Loucy (cell line): ENCODE measurements at regions not wholly inside any gene's neighbourhood (a gene's known extent, or its start where the extent isn't known, plus 50 kb on each side); places are given as distances from the start of the nearest gene placed in this dataset.
A peak's percentile ranks its signal among the peaks of the same experiment; 100 is the strongest.
"Not testable (repeated sequence)": the region's sequence is repeated elsewhere in the genome, so short reads cannot be mapped to it uniquely, and the experiment has no call there.

Experiments used
- H2AFZ ChIP-seq: fragments of 200-600 bp; sonication (generic); 2 replicates; pipeline ENCODE4 v1.6.0; 2016; ENCODE audit warnings: antibody characterized with exemption, mild to moderate bottlenecking, low read length, moderate library complexity
- H3F3A ChIP-seq: fragments of 200-600 bp; 2 replicates; pipeline ENCODE4 v1.6.0; 2016; ENCODE audit warnings: antibody characterized with exemption, low read depth, mild to moderate bottlenecking
- H3K27me3 ChIP-seq: fragments of 200-600 bp; sonication (generic); 2 replicates; pipeline ENCODE4 v1.6.1; 2014; ENCODE audit warnings: low read length, mild to moderate bottlenecking; ENCODE audit not compliant: insufficient read depth, poor library complexity, severe bottlenecking
- H3K36me3 ChIP-seq: fragments of 200-600 bp; sonication (generic); 2 replicates; pipeline ENCODE4 v1.6.1; 2016; ENCODE audit warnings: low read length; ENCODE audit not compliant: insufficient read depth
- H3K4me1 ChIP-seq: fragments of 200-600 bp; sonication (generic); 2 replicates; pipeline ENCODE4 v1.5.1; 2014; ENCODE audit warnings: low read length, mild to moderate bottlenecking; ENCODE audit not compliant: insufficient read depth, poor library complexity, severe bottlenecking
- H3K4me2 ChIP-seq: fragments of 200-600 bp; sonication (generic); 2 replicates; pipeline ENCODE4 v1.6.0; 2014; ENCODE audit warnings: antibody characterized with exemption, low read length, low read depth, mild to moderate bottlenecking; ENCODE audit not compliant: poor library complexity, severe bottlenecking
- H3K4me3 ChIP-seq: fragments of 200-600 bp; sonication (generic); 2 replicates; pipeline ENCODE4 v1.5.1; 2014; ENCODE audit warnings: low read length, mild to moderate bottlenecking, mixed read lengths; ENCODE audit not compliant: poor library complexity, severe bottlenecking
- H3K79me2 ChIP-seq: fragments of 200-600 bp; sonication (generic); 2 replicates; pipeline ENCODE4 v1.6.1; 2014; ENCODE audit warnings: low read length; ENCODE audit not compliant: insufficient read depth
- H3K9ac ChIP-seq: fragments of 200-600 bp; sonication (generic); 2 replicates; pipeline ENCODE4 v1.6.0; 2014; ENCODE audit warnings: mild to moderate bottlenecking, low read depth, low read length, moderate library complexity; ENCODE audit not compliant: poor library complexity, severe bottlenecking
- H3K9me2 ChIP-seq: fragments of 200-600 bp; sonication (generic); replicated peaks from 2 replicates; pipeline ENCODE4 v1.6.1; 2016; ENCODE audit warnings: low read depth, low read length, mixed read lengths
- H3K9me3 ChIP-seq: fragments of 200-600 bp; sonication (generic); 2 replicates; pipeline ENCODE4 v1.6.1; 2014; ENCODE audit warnings: mild to moderate bottlenecking, antibody characterized with exemption, low read length, low read depth; ENCODE audit not compliant: insufficient read depth
- H4K20me1 ChIP-seq: fragments of 200-600 bp; sonication (generic); 2 replicates; pipeline ENCODE4 v1.6.0; 2014; ENCODE audit warnings: antibody characterized with exemption, low read length, mild to moderate bottlenecking; ENCODE audit not compliant: insufficient read depth, poor library complexity, severe bottlenecking
- CTCF ChIP-seq: fragments of 200-600 bp; sonication (generic); conservative IDR thresholded peaks from 2 replicates; pipeline ENCODE4 v1.5.1; 2014; ENCODE audit warnings: mild to moderate bottlenecking, antibody characterized with exemption, low read length
- EZH2phosphoT487 ChIP-seq: fragments of 200-600 bp; IDR thresholded peaks from 2 replicates; pipeline ENCODE4 v1.6.1; 2018; ENCODE audit warnings: antibody characterized with exemption, mild to moderate bottlenecking, moderate library complexity, borderline replicate concordance

- no peaks in the 10 kb centered on the region for H3K79me2 ChIP-seq
- no peak overlapping the region for H3K4me3 ChIP-seq
- H3K9me3 ChIP-seq = peaks cover 3% of the 10 kb centered on the region; the same call in 1 of the 2 replicates
- TF ChIP-seq EZH2phosphoT487 = no peak
- TF ChIP-seq CTCF = no peak
- H3K27me3 ChIP-seq = no peaks in the 10 kb centered on the region
- no peaks in the 10 kb centered on the region for H4K20me1 ChIP-seq
- peak overlapping the region; percentile 41; the same call in 1 of the 2 replicates for H2AFZ ChIP-seq
- no peaks in the 10 kb centered on the region for H3F3A ChIP-seq
- peaks cover 37% of the 10 kb centered on the region for H3K4me1 ChIP-seq
- no peak overlapping the region for H3K4me2 ChIP-seq
- no peaks in the 10 kb centered on the region for H3K36me3 ChIP-seq
- no peak overlapping the region for H3K9ac ChIP-seq
- no peaks in the 10 kb centered on the region for H3K9me2 ChIP-seq
These were observed 1329.5 kb upstream of the TMEM132C start for GRCh38 chr12:126937431-126937830.

GRCh38 chr12:126944684-126945083, 1322.3 kb upstream of the TMEM132C start:
- Histone ChIP-seq H3K4me2 (no peak overlapping the region), H3K4me1 (peaks cover 28% of the 10 kb centered on the region), H4K20me1 (no peaks in the 10 kb centered on the region), H2AFZ (no peak overlapping the region), H3K27me3 (no peaks in the 10 kb centered on the region), H3K4me3 (no peak overlapping the region), H3K9me2 (no peaks in the 10 kb centered on the region), H3K9me3 (peaks cover 3% of the 10 kb centered on the region; the same call in 1 of the 2 replicates), H3K9ac (no peak overlapping the region), H3K79me2 (no peaks in the 10 kb centered on the region), H3F3A (no peaks in the 10 kb centered on the region), H3K36me3 (no peaks in the 10 kb centered on the region)
- no peak for TF ChIP-seq CTCF
- no peak for TF ChIP-seq EZH2phosphoT487

- not testable (repeated sequence) for H3K27me3 ChIP-seq, H3K9me3 ChIP-seq, H3K9me2 ChIP-seq, H3K36me3 ChIP-seq, H3F3A ChIP-seq, H3K4me2 ChIP-seq, H3K4me3 ChIP-seq, H3K79me2 ChIP-seq, H3K9ac ChIP-seq, H2AFZ ChIP-seq, H4K20me1 ChIP-seq
- peaks cover 40% of the 10 kb centered on the region for H3K4me1 ChIP-seq
These were observed 1320.0 kb upstream of the TMEM132C start for GRCh38 chr12:126946958-126947357.

GRCh38 chr12:126949558-126949957, 1317.4 kb upstream of the TMEM132C start:
- TF ChIP-seq EZH2phosphoT487 (no peak), CTCF (no peak)

More at GRCh38 chr12:126949558-126949957, 1317.4 kb upstream of the TMEM132C start:
- H4K20me1 ChIP-seq = no peaks in the 10 kb centered on the region
- H2AFZ ChIP-seq = no peak overlapping the region
- no peaks in the 10 kb centered on the region for H3K27me3 ChIP-seq
- H3K9me3 ChIP-seq = no peaks in the 10 kb centered on the region
- H3K4me2 ChIP-seq = peak overlapping the region; percentile 66
- H3K4me1 ChIP-seq = peaks cover 45% of the 10 kb centered on the region
- H3F3A ChIP-seq = no peaks in the 10 kb centered on the region
- no peaks in the 10 kb centered on the region for H3K79me2 ChIP-seq
- no peaks in the 10 kb centered on the region for H3K36me3 ChIP-seq
- H3K4me3 ChIP-seq = peak overlapping the region; percentile 15
- H3K9me2 ChIP-seq = no peaks in the 10 kb centered on the region
- peak overlapping the region; percentile 33 for H3K9ac ChIP-seq
